Cerebellar nuclear complex (tissue), 1 donor: ENCODE measurements at regions not wholly inside any gene's neighbourhood (a gene's known extent, or its start where the extent isn't known, plus 50 kb on each side); places are given as distances from the start of the nearest gene placed in this dataset.

ENCODE experiments used
- DNase-seq, 2 experiments: peaks; one replicate each; lab custom pipeline; 2025; lab: John Stamatoyannopoulos, UW

DNA sequence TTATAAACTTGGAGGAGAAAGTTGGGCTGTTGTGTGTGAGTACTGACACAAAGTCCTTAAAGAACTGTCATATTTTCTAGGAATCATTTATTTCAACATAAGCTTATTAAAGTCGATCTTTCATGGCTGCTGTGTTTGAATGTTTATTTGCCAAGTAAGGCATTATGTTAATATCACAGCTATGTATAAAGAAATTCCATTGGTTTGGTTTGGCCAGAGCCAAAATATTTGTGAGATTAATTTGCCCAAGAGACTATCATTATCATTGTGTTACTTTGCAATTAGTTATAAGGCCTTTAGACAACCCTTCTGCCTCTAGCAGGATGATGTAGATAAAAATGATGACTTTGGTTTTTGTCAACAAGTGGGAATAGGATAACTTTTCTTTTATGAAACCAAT is 240.6 kb upstream of the NT5C1B start:
- DNase-seq: no peak

- no peak for DNase-seq
These were observed 240.0 kb upstream of the NT5C1B start for GRCh38 chr2:18829251-18829902.

DNA sequence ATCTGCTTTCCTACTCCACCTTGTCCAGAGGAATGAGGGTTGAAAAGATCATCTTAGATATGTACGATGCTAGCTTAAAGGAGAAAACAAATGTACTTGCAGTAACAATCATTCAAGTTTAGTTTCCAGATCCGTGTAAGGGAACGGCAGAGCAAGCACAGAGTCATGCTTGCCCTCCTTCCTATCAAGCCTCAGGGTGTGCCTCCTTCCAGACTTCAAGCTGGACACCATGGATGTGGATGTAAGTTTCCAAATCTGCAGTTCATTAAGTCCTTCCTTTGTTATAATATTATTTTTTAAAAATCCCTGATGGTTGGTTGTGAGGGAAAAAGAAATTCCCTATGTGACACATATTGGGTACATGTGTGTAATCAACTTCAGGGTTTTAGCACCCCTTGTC is 238.9 kb upstream of the NT5C1B start:
- no peak for DNase-seq

DNA sequence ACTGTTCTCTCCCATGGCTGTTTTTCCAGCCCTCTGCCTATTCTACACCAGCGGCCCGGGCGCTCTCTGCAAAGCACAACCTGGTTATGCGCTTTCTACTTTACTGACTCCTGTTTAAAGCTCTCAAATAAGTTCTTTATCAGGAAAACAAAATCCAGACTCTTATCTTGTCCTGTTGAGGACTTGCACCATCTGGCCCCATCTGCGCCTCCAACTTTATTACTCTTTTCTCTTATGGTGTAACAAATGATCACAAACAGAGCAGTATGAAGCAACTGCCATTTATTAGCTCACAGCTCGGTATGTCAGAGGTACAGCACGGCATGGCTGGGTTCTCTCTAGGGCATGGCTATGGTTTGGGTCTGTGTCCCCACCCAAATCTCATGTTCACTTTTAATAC is 236.5 kb upstream of the NT5C1B start:
- no peak for DNase-seq

- no peak for DNase-seq
These were observed 235.5 kb upstream of the NT5C1B start for GRCh38 chr2:18824915-18825314.

DNA sequence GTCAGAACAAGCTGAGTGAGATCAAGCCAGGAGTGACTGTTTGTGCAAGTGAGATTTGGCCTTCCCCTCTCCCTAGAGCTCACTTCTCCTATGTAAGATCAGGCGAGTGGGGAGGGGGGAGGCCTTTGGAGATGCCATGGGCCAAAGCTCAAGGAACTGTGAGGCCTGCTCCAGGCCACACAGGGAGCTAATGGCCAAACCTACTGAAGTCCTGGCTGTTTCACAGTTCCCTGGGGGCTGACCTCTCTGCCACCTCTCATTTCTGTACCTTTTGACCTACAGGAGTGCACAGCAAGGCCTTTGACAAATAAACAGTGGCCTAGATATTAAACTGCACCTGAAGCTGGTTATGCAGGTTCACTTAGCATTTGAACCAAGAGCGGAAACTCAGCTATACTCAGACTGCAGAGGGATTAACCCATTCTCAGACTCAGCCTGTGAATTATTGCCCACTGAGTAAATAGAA is 235.0 kb upstream of the NT5C1B start:
- no peak for DNase-seq

DNA sequence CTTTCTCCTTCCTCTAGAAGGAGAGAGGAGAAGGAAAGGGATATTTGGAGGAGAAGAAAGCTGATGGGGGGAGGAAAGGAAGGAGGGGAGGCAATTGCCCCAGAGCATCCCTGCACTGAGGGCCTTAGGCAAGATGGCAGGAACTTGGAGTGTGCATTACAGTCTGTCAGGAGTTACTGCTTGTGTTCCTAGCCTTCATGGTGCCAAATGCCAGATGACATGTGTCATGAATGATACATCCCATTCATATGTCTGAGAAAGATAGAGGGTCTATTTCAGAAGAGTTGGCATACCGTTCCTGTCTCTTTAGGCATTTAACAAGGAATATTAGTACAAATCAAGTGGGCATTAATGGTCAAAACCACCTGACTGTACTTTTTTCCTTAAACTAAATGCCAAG is 232.1 kb upstream of the NT5C1B start:
- no peak for DNase-seq

GRCh38 chr2:18820966-18821365 is 231.6 kb upstream of the NT5C1B start:
- DNase-seq: no peak

GRCh38 chr2:18819566-18819965 is 230.2 kb upstream of the NT5C1B start:
- no peak for DNase-seq

DNA sequence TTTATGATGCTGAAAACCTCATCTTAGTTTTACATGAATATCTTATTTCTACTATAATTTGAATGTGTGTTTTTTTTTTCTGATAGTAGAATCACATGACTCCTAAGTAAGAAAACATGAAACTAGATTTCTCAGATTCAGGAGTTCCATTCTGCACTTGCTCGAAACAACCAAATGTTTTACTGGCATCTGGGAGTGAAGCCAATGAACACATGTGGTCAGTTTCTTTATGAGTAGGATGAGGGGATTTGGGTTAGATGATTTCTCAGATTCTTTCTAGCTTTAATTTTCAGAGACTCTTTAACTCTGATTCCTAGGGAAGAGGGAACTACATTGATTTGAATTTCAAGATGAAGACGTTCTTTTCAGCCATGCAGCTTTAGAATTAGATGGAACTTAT is 225.0 kb upstream of the NT5C1B start:
- no peak for DNase-seq

DNA sequence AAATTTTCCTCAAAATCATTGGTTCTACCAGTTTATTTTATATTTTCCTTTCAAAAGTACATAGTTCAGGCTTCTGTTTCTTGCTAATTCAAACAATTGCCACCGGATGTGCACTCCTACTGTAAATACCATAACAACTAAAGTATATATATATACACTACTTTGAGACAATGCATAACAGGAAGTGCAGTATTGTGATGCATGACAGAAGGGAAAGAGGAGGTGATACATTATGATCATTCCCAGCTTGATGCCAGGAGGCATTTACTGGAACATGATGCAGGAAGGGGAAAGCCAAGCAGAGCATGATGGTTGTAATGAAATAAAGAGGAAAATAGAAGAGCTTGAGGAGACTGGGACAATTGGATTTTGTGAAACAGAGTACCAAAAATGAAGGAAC is 215.2 kb upstream of the NT5C1B start:
- no peak for DNase-seq

- DNase-seq: no peak
These were observed 214.0 kb upstream of the NT5C1B start for GRCh38 chr2:18803141-18803939.

DNA sequence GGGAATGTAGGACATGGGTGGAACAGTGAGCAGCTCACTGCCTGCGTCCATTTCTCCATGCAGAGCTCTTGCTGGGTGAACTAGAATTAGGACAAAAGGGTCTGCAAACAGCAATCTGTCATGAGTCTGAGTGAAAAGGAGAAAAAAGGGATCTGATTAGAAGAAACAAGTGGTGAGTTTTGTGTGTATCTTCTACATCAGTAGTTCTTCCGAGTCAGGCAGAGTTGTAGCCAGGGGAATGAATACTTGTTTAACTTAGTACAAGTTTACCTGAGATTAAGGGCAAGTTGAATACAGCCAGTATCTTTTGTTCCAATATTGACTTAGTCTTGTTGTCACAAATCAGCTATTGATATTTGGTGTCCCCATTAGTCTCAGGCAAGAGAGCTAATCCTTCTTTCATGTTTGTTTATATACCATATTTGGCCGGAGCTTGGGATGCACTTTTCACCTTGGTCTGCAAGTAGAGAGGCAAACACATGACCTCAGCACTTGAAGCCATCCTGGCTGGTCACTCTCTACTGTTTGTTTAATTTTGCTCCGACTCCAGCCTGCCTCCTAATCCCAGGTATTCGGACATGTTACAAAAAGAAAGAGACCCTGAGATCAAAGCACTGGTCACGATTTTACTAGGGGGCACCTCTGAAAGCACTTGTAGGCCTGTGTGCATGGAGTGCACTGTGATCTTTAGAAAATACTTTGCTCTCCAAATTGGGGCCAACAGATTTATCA is 211.0 kb upstream of the NT5C1B start:
- DNase-seq: no peak

GRCh38 chr2:18799397-18799796 is 210.0 kb upstream of the NT5C1B start:
- DNase-seq: no peak

- no peak for DNase-seq
These were observed 207.9 kb upstream of the NT5C1B start for GRCh38 chr2:18797133-18797845.

DNA sequence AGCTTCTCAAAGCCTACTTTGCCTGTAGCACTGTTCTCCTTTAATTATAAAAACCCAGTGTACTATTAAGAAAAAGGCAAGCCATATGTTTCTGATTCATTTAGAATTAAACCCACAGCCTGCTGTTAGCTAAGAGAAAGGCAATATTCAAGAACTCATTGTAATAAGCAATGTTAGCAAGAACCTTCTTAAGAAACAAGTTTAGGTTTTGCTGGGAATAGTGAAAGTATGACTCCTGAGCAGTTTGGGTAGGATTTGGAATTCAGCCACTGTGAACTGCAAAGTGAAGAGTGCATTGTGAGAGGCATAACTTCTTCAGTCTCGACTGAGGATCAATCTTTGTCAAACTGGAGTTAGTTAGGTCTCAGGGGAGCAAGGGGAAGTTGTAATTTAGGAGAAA is 206.5 kb upstream of the NT5C1B start:
- DNase-seq: no peak

DNA sequence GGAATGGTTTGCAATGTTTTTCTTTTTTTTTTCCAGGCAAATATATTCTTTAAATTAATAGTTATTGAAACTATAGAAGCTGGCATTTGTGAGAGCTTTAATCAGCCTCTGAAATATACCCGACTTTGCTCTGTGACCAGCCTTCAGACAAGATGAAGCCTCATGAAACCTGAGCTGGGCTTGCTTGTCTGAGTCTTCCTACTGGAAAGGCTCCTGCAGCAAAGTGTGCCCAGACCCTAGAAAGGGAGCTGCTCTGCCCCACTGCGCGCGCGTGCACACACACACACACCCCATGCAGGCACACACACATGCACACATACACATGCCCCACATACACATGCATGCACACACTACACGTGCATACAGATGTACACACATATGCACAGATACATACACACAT is 203.3 kb upstream of the NT5C1B start:
- no peak for DNase-seq

DNA sequence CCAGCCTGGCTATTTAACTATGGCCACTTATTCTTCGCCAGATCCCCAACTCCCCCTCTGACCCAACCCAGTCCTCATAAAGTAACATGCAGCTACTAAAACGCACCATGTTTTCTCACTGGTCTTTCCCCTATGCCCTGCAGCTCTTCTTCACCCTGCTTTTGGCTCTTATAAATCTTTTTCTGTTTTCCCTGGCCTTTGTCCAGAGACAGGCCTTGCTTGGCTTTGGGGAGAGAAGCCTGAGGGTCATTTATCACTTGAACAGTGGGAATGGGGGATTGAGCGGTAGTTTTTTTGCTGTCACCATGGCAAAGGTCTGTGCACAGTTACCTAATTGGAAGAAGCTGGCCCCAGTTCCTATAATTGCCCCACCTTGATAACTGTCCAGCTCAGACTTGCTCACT is 202.9 kb upstream of the NT5C1B start:
- DNase-seq: no peak

GRCh38 chr2:18791172-18791797 is 201.9 kb upstream of the NT5C1B start:
- DNase-seq: no peak

DNA sequence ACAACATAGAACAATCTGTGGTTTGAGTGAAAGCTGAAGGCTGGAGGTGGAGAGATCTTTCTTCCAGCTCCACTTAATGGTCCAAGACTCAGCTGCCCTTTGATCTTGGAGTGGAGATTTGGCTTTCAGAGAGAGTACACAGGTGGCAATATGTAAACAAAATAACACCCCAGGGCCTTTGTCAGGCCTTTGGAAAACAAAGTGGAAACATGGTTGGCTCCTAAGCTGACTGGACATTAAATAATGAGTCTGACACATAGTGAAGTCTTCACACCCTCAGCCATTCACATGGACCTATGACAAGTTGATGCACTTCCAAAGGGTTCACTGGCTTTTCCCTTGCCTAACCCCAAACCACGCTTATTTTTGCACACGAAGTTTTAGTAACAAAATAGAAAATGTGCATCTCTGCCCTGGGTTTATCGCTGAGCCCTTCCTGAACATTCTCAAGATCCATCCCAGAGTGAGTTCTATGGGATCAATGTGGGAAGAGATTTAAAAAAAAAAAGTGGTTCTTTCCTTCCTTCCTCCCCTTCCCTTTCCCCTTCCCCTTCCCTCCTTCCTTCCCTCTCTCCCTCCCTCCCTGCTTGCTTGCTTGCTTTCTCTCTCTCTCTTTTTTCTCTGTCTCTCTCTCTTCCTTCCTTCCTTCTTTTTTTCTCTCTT is 201.3 kb upstream of the NT5C1B start:
- no peak for DNase-seq

DNA sequence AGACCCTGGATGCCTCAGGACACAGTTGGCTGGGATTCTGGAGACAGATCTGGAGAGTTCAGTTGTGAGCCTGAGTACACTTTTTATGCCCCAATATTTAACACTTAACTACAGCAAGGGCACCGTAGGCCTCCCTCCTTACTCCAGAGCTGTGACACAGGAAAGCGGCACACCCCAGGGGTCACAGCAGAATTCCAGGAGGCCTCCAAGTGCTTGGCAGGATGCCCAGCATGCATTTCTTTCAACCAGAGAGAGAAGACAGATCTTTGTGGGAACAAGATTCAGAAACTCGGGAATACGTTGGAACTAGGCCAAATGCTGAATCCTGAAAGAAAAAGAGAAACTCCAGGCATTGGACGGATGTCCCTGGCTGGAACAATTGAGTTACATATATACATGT is 199.2 kb upstream of the NT5C1B start:
- DNase-seq: no peak
